Epithelial cell of esophagus (primary cell): ENCODE measurements at regions not wholly inside any gene's neighbourhood (a gene's known extent, or its start where the extent isn't known, plus 50 kb on each side); places are given as distances from the start of the nearest gene placed in this dataset.

ENCODE experiments used
- DNase-seq: peaks from one replicate; pipeline ENCODE4 v3.0.0; 2010; ENCODE audit warnings: low read depth
- H3K4me3 ChIP-seq: 2 replicates; pipeline ENCODE4 v1.5.1; 2011; ENCODE audit warnings: mild to moderate bottlenecking, low read length, control low read depth
- TF ChIP-seq, protein P1 (sequence below): IDR thresholded peaks from 2 replicates; pipeline ENCODE4 v1.5.1; 2011; ENCODE audit warnings: low read depth, mild to moderate bottlenecking, low read length, control low read depth, inconsistent platforms; ENCODE audit not compliant: insufficient read depth; ENCODE audit errors: missing control alignments

DNA sequence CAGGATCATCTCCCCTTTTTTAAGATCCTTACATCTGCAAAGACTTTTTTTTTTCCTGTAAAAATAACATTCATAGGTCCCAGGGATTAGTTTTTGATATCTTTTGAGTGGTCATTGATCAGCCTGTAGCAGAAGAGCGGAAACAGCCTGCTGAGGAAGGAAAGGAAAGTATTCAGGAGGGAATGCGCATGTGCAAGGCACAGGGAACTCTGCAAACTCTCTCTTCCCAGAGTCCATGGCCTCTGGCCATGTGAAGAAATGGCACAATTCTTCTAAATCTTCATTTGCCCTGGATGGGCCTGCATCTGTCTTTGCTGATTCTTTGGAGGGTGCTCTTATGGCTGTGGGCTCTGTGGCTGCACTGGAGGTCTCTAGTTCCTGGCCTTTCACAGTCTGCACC is 60.1 kb upstream of the SKOR2 start:
- H3K4me3 ChIP-seq: no peak overlapping the region
- TF ChIP-seq, protein P1, sequence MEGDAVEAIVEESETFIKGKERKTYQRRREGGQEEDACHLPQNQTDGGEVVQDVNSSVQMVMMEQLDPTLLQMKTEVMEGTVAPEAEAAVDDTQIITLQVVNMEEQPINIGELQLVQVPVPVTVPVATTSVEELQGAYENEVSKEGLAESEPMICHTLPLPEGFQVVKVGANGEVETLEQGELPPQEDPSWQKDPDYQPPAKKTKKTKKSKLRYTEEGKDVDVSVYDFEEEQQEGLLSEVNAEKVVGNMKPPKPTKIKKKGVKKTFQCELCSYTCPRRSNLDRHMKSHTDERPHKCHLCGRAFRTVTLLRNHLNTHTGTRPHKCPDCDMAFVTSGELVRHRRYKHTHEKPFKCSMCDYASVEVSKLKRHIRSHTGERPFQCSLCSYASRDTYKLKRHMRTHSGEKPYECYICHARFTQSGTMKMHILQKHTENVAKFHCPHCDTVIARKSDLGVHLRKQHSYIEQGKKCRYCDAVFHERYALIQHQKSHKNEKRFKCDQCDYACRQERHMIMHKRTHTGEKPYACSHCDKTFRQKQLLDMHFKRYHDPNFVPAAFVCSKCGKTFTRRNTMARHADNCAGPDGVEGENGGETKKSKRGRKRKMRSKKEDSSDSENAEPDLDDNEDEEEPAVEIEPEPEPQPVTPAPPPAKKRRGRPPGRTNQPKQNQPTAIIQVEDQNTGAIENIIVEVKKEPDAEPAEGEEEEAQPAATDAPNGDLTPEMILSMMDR: no peak
- DNase-seq: no peak
